Transverse colon (tissue), 4 donors: ENCODE measurements at regions not wholly inside any gene's neighbourhood (a gene's known extent, or its start where the extent isn't known, plus 50 kb on each side); places are given as distances from the start of the nearest gene placed in this dataset.
A peak's percentile ranks its signal among the peaks of the same experiment; 100 is the strongest.

Source experiments
- DNase-seq: peaks from one replicate; pipeline ENCODE4 v3.0.0-alpha.2; 2019
- H3K27ac ChIP-seq, 4 donors: fragments of 200-600 bp; sonication (generic); 2 replicates each; pipeline ENCODE4 v1.5.1; 2016 to 2018; ENCODE audit warnings: inconsistent platforms in 4 of 4
- H3K27me3 ChIP-seq: fragments of 200-600 bp; sonication (generic); 2 replicates; pipeline ENCODE4 v1.5.1; 2017; ENCODE audit warnings: inconsistent platforms
- H3K36me3 ChIP-seq, 4 donors: fragments of 200-600 bp; sonication (generic); 2 replicates each; pipeline ENCODE4 v1.5.1; 2017 to 2019; ENCODE audit warnings: inconsistent platforms in 4 of 4
- H3K4me1 ChIP-seq, 4 donors: fragments of 200-600 bp; sonication (generic); 2 replicates each; pipeline ENCODE4 v1.5.1; 2017 to 2020; ENCODE audit warnings: inconsistent platforms in 4 of 4
- H3K4me3 ChIP-seq, 4 donors: fragments of 200-600 bp; sonication (generic); 1 replicate in 1 of 4; 2 replicates in 3 of 4; pipeline versions ENCODE4 v1.5.1 to v1.6.1; 2017 to 2019; ENCODE audit warnings: inconsistent platforms in 4 of 4
- H3K9me3 ChIP-seq, 2 donors: fragments of 200-600 bp; sonication (generic); 2 replicates each; pipeline ENCODE4 v1.5.1; 2017 to 2019; ENCODE audit warnings: inconsistent platforms in 2 of 2
- EP300 ChIP-seq: sonication (generic); formaldehyde crosslinking; IDR thresholded peaks from one replicate; pipeline ENCODE4 v1.6.1; 2017; ENCODE audit warnings: antibody characterized with exemption, low read depth
- POLR2A ChIP-seq: fragments of 450-650 bp; IDR thresholded peaks from one replicate; pipeline ENCODE4 v1.6.1; 2016; ENCODE audit warnings: antibody characterized with exemption, mild to moderate bottlenecking, moderate library complexity
- POLR2AphosphoS5 ChIP-seq, 3 donors: sonication (generic); formaldehyde crosslinking; IDR thresholded peaks; one replicate each; pipeline ENCODE4 v1.6.1; 2016; ENCODE audit warnings: antibody characterized with exemption in 3 of 3
- WGBS, 2 donors: methylation state at CpG; one replicate each; pipeline ENCODE4 v1.1.5; 2018; ENCODE audit warnings: low coverage in 1 of 2; 5-methylcytosine and 5-hydroxymethylcytosine counted together
- in situ Hi-C, 4 donors: fragments of 200-750 bp; cut with MboI; loops; one replicate each; pipeline versions ENCODE4 v1.15.0 to v1.15.1; 2017; ENCODE audit warnings: low sequenced_read_pairs in 3 of 4, low pct_ligation_motif_present in 1 of 4, low pct_unique_long_range_greater_than_20kb in 1 of 4
- intact Hi-C: fragments of 100-400 bp; cut with DNase I; formaldehyde crosslinking; loops from one replicate; pipeline ENCODE4 v1.15.1; 2023; ENCODE audit warnings: low total_unique reads
- TF ChIP-seq, protein P1 (sequence below), 5 experiments: fragments of 200-600 bp in 3 of 5; fragments of 450-650 bp in 2 of 5; sonication (generic) in 3 of 5; IDR thresholded peaks; 1 replicate in 2 of 5; 2 replicates in 3 of 5; pipeline ENCODE4 v1.5.1; 2016 to 2017; ENCODE audit warnings: antibody characterized with exemption in 5 of 5, inconsistent platforms in 3 of 5, mild to moderate bottlenecking in 2 of 5, moderate library complexity in 1 of 5

DNA sequence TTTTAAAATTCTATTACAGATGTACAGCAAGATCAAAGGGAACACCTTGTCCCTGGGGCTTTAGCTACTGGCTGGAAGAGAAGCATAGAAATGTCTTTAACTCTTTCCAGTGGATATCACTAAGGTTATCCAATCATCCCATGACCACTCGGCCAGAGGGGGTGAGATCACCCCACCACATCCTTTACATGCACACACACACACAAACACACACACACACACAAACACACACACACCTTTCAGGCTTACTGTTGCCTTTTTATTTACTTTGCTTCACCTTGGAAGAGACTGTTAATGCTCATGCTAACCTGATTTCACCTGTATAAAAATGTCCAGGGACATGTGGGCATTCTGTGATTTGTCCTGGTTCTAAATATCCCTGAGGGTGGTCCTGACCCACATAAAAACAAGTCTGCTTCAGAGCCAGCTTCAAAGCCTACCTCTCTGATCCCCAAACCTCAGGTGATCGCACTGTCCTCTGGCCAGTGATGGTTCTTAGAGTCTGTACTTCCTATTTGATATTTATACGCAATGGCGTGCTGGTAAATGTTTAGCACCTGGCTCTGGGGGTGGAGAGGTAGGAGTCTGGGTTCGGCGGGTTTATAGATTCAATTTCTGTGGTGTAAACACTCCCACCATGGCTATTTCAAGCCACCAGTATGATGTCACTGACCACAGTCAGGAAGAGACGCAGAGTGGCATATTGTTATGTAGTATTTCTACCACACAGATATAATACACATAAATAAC, 166.1 kb upstream of the EEA1 start:
- Histone ChIP-seq H3K36me3 (no peaks in the 10 kb centered on the region), H3K4me3 (no peak overlapping the region), H3K27me3 (no peaks in the 10 kb centered on the region), H3K9me3 (no peaks in the 10 kb centered on the region), H3K4me1 (peaks cover 0 to 4% (median 1%) of the 10 kb centered on the region in 4 donors), H3K27ac (no peak overlapping the region)
- no peak for TF ChIP-seq EP300
- no peak for TF ChIP-seq POLR2A
- TF ChIP-seq POLR2AphosphoS5 (IDR thresholded peaks at IDR 0.05) = no peak
- TF ChIP-seq, protein P1, sequence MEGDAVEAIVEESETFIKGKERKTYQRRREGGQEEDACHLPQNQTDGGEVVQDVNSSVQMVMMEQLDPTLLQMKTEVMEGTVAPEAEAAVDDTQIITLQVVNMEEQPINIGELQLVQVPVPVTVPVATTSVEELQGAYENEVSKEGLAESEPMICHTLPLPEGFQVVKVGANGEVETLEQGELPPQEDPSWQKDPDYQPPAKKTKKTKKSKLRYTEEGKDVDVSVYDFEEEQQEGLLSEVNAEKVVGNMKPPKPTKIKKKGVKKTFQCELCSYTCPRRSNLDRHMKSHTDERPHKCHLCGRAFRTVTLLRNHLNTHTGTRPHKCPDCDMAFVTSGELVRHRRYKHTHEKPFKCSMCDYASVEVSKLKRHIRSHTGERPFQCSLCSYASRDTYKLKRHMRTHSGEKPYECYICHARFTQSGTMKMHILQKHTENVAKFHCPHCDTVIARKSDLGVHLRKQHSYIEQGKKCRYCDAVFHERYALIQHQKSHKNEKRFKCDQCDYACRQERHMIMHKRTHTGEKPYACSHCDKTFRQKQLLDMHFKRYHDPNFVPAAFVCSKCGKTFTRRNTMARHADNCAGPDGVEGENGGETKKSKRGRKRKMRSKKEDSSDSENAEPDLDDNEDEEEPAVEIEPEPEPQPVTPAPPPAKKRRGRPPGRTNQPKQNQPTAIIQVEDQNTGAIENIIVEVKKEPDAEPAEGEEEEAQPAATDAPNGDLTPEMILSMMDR (IDR thresholded peaks at IDR 0.05) = no peak
- intact Hi-C loops (no loop called here), in situ Hi-C loops (no loop called here)
- 64 to 76% methylated on average over 2 to 7 of the region's 7 CpGs for WGBS, 2 donors
- DNase-seq = no peak

DNA sequence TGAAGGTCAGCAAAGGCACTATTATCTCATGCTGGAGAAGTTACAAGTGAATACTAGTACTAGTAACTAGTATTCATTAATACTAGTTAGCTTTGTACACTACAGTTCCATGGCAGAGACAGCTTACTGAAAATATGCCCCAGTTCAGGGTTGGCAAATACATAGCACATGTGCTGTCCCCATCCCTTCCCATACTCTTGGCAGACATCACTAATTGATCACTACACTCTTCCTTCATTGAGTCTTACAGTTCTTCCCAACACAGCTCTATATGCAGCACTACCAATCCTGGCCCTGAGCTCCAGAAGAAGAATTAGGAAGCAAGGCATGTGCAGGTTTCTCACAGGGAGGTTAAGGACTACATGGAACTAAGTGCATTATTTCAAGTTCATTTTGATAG, 168.3 kb upstream of the EEA1 start:
- H3K27ac ChIP-seq = no peak overlapping the region
- H3K36me3 ChIP-seq = no peaks in the 10 kb centered on the region
- H3K4me1 ChIP-seq = peaks cover 3 to 8% (median 6%) of the 10 kb centered on the region in 4 donors
- no peak for TF ChIP-seq EP300
- TF ChIP-seq, protein P1 (IDR thresholded peaks at IDR 0.05) = no peak
- no peak for TF ChIP-seq POLR2A
- TF ChIP-seq POLR2AphosphoS5 (IDR thresholded peaks at IDR 0.05) = no peak
- intact Hi-C loops = no loop called here
- no peaks in the 10 kb centered on the region for H3K27me3 ChIP-seq
- H3K9me3 ChIP-seq = no peaks in the 10 kb centered on the region
- H3K4me3 ChIP-seq = no peak overlapping the region
- in situ Hi-C loops = no loop called here
- no peak for DNase-seq

DNA sequence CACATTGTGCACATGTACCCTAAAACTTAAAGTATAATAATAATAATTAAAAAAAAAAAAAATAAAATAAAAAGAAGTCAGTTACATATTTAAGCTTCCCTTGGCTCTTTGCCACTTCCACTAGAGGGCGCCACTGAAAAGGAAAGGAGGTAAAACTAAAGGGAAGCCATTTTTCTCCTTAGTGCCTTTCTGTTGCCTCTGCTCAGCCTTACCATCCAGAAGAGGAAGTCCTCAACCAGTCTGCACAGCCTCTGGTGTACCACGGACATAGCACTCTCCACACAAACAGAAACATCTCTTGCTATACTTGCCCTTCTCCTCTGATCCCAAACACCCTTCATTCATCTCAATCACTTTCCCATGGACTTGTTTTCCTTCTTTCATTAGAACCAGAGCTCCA, 169.0 kb upstream of the EEA1 start:
- H3K27ac ChIP-seq = no peak overlapping the region
- intact Hi-C loops = no loop called here
- no peaks in the 10 kb centered on the region for H3K27me3 ChIP-seq
- H3K9me3 ChIP-seq = no peaks in the 10 kb centered on the region
- no peak overlapping the region for H3K4me3 ChIP-seq
- TF ChIP-seq, protein P1 (IDR thresholded peaks at IDR 0.05) = peak; percentile 55 to 78 (median 62)
- no peak for TF ChIP-seq POLR2AphosphoS5 (IDR thresholded peaks at IDR 0.05)
- 41 to 50% methylated on average over 2 of the region's 2 CpGs for WGBS, 2 donors
- DNase-seq = peak; percentile 78
- in situ Hi-C loops = no loop called here
- no peaks in the 10 kb centered on the region for H3K36me3 ChIP-seq
- peaks cover 3 to 14% (median 9%) of the 10 kb centered on the region in 4 donors for H3K4me1 ChIP-seq

DNA sequence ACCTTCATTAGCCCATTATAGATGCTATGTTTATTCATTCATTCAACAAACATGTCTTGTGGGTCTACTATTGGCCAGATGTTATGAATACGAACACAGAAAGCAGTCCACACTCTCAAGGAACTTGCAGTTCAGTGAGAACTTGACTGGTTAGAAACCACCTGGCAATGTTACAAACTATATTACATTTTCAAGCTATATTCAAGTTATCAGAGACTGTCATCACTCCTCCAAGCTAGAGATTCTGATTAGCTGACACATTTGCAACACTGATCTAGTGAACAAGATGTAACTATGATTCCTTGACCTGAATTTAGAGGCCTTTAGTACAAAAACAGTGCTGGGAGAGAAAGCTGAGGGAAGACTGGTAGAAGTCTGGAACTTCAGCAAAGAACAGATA, 170.7 kb upstream of the EEA1 start:
- in situ Hi-C loops (no loop called here), intact Hi-C loops (loop anchor here (10.0 kb wide), 1 partner anchor 75 kb away; no protein-coding TSS in a partner anchor)
- H3K36me3 ChIP-seq = no peaks in the 10 kb centered on the region
- H3K27ac ChIP-seq = no peak overlapping the region
- TF ChIP-seq, protein P1 (IDR thresholded peaks at IDR 0.05) = no peak
- no peak for TF ChIP-seq POLR2A
- TF ChIP-seq EP300 = no peak
- no peak for TF ChIP-seq POLR2AphosphoS5 (IDR thresholded peaks at IDR 0.05)
- H3K9me3 ChIP-seq = no peaks in the 10 kb centered on the region
- no peaks in the 10 kb centered on the region for H3K27me3 ChIP-seq
- 83 to 100% methylated on average over 1 of the region's 1 CpG for WGBS, 2 donors
- no peak overlapping the region for H3K4me3 ChIP-seq
- H3K4me1 ChIP-seq = peaks cover 3 to 19% (median 9%) of the 10 kb centered on the region in 4 donors
- no peak for DNase-seq
